Muscle of leg (tissue), 3 donors: ENCODE measurements at regions not wholly inside any gene's neighbourhood (a gene's known extent, or its start where the extent isn't known, plus 50 kb on each side); places are given as distances from the start of the nearest gene placed in this dataset.
A peak's percentile ranks its signal among the peaks of the same experiment; 100 is the strongest.

Experiments used
- DNase-seq: peaks from one replicate; pipeline ENCODE4 v3.0.0; 2013
- H3K27ac ChIP-seq: one replicate; pipeline ENCODE4 v1.5.1; 2013; ENCODE audit warnings: mild to moderate bottlenecking, low read length, control low read depth
- H3K27me3 ChIP-seq: one replicate; pipeline ENCODE4 v1.6.1; 2013; ENCODE audit warnings: low read length; ENCODE audit not compliant: control insufficient read depth, insufficient read depth
- H3K36me3 ChIP-seq: one replicate; pipeline ENCODE4 v1.6.1; 2013; ENCODE audit warnings: low read length; ENCODE audit not compliant: control insufficient read depth, insufficient read depth
- H3K4me1 ChIP-seq: one replicate; pipeline ENCODE4 v1.6.1; 2013; ENCODE audit warnings: low read length; ENCODE audit not compliant: control insufficient read depth, insufficient read depth
- H3K4me3 ChIP-seq: one replicate; pipeline ENCODE4 v1.5.1; 2013; ENCODE audit warnings: low read length, control low read depth
- H3K9me3 ChIP-seq: replicated peaks from 2 replicates; pipeline ENCODE4 v1.6.1; 2013; ENCODE audit warnings: low read depth, low read length; ENCODE audit not compliant: control insufficient read depth
- WGBS: methylation state at CpG from one replicate; pipeline ENCODE4 v1.1.5; 2013; ENCODE audit warnings: missing lambda C conversion rate; ENCODE audit not compliant: insufficient coverage; 5-methylcytosine and 5-hydroxymethylcytosine counted together

DNA sequence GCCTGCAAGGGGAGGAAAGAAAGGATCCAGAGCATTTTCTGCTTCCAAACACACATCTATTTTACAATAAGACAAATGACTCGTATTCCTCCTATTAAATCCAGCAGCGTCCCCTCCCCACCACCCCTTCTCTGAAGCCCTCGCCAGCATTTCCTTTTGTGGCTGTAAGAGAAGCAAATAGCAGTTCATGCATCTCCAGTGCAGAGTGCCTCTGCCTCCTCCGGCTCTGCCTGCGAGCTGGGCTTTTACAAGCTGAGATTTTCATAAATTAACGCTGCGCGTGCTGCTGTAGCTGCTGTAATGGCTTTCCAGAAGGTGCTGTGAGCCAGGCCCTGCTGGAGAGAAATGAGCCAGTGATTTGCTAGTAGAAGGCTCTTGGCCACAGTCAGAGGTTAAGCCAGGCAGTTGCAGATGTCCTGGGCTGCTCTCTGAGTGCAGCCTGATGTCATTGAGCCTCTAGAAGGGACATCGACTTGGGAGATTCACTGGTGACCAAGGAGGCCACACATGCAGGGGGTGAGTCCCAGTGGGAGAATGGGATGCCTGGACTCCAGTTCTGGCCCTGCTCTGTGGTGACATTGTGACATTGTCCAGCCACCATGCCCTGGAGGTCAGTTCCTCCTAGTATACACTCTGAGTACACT, 134.5 kb upstream of the NAV2 start:
- H3K4me1 ChIP-seq, result peaks cover 20% of the 10 kb centered on the region
- peaks cover 5% of the 10 kb centered on the region for H3K27me3 ChIP-seq
- 10% methylated on average over 9 of the region's 9 CpGs for WGBS
- H3K9me3 ChIP-seq, result no peaks in the 10 kb centered on the region
- peak overlapping the region; percentile 47 for H3K27ac ChIP-seq
- peak; percentile 90 for DNase-seq
- H3K4me3 ChIP-seq, result no peak overlapping the region
- no peaks in the 10 kb centered on the region for H3K36me3 ChIP-seq

DNA sequence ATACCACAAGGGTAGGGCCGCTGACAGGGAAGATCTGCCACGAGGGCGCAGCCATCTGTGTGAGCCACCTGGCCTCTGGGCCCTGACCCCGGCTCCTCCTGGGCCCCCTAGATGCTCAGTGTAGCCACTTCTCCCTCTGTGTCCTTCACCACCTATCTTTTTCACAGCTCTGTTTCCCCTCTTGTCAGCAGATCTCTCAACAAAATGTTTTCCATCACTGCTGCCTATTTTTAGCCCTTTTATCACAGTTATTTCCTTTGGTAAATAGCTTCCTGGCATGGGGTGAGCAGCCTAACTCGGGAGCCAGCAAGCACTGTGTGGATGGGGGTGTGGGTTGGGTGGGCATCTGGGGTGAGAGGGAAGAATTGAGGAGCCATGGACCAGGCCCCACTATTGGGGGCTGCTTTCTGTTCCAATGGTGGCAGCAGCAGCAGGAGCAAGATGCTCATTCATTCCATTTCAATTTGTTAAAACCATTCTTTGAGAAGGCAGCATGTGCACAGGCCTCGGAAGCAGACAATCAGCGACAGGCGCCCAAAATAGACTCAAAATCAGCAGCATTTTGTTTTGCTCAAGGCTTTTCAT, 135.2 kb upstream of the NAV2 start:
- H3K4me3 ChIP-seq, result no peak overlapping the region

DNA sequence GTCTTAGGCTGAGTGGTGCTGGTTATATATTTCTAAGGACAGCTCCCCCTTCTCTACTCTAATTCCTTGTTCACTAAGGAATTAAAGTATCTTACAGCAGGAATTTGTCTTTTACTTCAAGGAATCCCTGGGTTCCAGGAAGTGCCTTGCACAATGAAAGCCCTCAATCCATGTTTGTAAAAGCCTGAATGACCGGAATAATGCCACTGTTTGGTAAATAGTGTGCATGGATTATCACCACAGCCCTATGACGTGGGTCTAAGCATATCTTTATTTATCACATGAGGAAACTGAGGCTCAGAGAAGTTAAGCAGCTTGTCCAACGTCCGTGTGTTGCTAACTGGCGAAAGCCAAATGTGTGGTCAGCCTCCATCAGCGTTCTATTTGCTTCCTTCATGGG, 135.7 kb upstream of the NAV2 start:
- Histone ChIP-seq H3K9me3 (no peaks in the 10 kb centered on the region), H3K27ac (peak overlapping the region; percentile 8), H3K4me3 (no peak overlapping the region), H3K4me1 (peaks cover 20% of the 10 kb centered on the region), H3K36me3 (no peaks in the 10 kb centered on the region), H3K27me3 (peaks cover 6% of the 10 kb centered on the region)
- no peak for DNase-seq
- 79% methylated on average over 5 of the region's 6 CpGs for WGBS

More for the DNA sequence above, 135.2 kb upstream of the NAV2 start:
- peaks cover 5% of the 10 kb centered on the region for H3K27me3 ChIP-seq
- H3K9me3 ChIP-seq, result no peaks in the 10 kb centered on the region
- H3K36me3 ChIP-seq, result no peaks in the 10 kb centered on the region
- 45% methylated on average over 7 of the region's 8 CpGs for WGBS
- H3K27ac ChIP-seq, result peak overlapping the region; percentile 8
- H3K4me1 ChIP-seq, result peaks cover 20% of the 10 kb centered on the region
- DNase-seq, result peak; percentile 34

DNA sequence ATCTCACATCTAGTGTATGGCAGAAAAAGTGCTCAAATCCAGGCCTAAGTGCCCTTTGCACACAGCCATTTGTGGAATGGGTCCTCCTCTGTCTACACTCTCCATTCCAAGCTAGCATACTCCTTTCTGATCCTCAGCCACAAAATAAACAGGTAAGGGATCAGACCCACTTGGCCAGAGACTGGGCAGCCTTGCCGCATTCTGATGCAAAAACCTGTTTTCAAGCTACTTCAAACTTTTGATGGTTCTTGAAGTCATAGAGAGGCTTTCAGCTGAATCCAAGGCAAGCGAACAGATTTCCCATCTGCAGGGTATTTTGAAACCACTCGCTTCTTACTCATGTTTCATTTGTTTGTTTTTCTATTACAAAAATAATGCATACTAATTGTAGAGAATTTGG, 136.6 kb upstream of the NAV2 start:
- H3K36me3 ChIP-seq, result no peaks in the 10 kb centered on the region
- H3K27ac ChIP-seq, result no peak overlapping the region
- no peaks in the 10 kb centered on the region for H3K9me3 ChIP-seq
- no CpG with 5 or more reads among the region's 3 CpGs for WGBS
- H3K4me3 ChIP-seq, result no peak overlapping the region
- H3K4me1 ChIP-seq, result peaks cover 20% of the 10 kb centered on the region
- H3K27me3 ChIP-seq, result peaks cover 7% of the 10 kb centered on the region
- no peak for DNase-seq

DNA sequence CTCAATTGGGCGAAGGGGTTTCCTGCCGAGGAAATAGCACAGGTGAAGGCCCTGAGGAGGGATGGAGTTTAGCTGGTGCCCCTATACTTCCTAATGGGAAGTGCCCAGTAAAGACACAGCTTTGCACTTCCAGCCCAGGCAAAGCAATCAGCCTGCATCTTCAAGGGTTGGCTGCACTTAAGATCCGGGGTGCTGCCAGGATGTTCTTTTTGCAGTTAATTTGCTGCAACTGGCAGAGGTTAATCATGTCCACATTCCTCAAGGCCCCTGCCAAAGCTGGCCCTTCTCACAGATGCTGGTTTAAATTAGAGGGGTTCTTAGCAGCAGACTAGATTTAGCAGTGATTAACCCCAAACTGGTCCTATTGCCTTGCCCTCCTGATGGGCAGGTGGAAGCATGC, 137.7 kb upstream of the NAV2 start:
- no peak overlapping the region for H3K4me3 ChIP-seq
- peaks cover 20% of the 10 kb centered on the region for H3K4me1 ChIP-seq
- WGBS, result 10% methylated on average over 2 of the region's 3 CpGs
- DNase-seq, result no peak
- no peaks in the 10 kb centered on the region for H3K36me3 ChIP-seq
- H3K27ac ChIP-seq, result no peak overlapping the region
- no peaks in the 10 kb centered on the region for H3K9me3 ChIP-seq
- H3K27me3 ChIP-seq, result peaks cover 7% of the 10 kb centered on the region

DNA sequence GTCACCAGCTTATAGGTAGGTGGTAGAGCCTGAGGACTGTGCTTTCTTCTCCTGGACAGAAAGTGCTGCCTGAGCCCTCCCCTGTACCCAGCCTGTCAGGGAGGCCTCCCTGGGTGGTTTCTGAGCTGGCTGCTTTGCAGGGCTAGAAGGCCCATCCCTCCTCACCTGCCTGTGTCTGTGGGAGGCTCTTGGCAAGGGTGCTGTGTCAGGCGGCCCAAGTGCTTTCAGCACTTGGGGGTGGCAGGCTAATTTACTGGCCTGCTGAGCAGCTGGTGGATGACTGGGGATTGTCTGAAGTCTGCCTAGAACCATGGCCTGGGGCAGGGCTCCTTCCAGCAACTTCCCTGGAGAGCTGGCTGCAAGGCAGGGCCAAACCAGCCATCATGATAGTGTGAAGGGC, 139.0 kb upstream of the NAV2 start:
- Histone ChIP-seq H3K27ac (no peak overlapping the region), H3K4me1 (peaks cover 19% of the 10 kb centered on the region), H3K36me3 (no peaks in the 10 kb centered on the region), H3K9me3 (no peaks in the 10 kb centered on the region), H3K4me3 (no peak overlapping the region), H3K27me3 (peaks cover 7% of the 10 kb centered on the region)
- DNase-seq, result peak; percentile 43
- 60% methylated on average over 1 of the region's 1 CpG for WGBS

DNA sequence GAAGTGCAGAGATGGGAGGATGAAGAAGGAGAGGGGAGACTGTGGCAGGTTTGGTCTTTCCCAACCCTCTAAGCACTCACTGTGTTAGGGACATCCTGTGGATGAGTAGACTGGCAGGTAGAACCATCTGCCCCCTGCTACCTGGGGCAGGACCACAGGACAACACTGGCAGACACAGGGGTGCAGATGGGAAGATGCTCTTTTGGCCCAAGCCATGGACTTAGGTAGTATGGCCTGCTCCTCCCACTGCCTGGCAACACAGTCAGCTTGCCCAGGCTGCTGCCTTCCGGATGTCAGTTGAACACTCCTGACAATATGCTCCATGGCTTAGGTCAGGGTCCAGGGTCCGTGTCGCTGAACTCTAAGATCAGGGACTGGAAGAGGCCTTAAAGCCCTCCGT, 140.7 kb upstream of the NAV2 start:
- whole genome bisulfite sequencing, result 100% methylated on average over 4 of the region's 4 CpGs
- peaks cover 10% of the 10 kb centered on the region for H3K27me3 ChIP-seq

DNA sequence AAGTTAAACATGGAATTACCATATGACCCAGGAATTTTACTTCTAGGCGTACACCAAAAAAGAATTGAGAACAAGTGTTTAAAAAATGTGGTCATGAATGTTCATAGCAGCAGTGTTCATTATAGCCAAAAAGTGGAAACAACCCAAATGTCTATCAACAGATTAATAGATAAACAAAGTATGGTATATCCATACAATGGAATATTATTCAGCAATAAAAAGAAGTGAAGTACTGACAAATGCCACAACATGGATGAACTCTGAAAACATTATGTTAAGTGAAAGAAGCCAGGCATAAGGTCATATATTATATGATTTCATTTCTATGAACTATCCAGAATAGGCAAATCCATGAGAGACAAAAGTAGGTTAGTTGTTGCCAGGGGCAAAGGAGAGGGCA, 141.7 kb upstream of the NAV2 start:
- DNase-seq, result no peak
- H3K27ac ChIP-seq, result no peak overlapping the region

More for the DNA sequence above, 140.7 kb upstream of the NAV2 start:
- H3K4me3 ChIP-seq, result no peak overlapping the region
- no peaks in the 10 kb centered on the region for H3K36me3 ChIP-seq
- H3K9me3 ChIP-seq, result no peaks in the 10 kb centered on the region
- no peak for DNase-seq
- peaks cover 3% of the 10 kb centered on the region for H3K4me1 ChIP-seq
- no peak overlapping the region for H3K27ac ChIP-seq

DNA sequence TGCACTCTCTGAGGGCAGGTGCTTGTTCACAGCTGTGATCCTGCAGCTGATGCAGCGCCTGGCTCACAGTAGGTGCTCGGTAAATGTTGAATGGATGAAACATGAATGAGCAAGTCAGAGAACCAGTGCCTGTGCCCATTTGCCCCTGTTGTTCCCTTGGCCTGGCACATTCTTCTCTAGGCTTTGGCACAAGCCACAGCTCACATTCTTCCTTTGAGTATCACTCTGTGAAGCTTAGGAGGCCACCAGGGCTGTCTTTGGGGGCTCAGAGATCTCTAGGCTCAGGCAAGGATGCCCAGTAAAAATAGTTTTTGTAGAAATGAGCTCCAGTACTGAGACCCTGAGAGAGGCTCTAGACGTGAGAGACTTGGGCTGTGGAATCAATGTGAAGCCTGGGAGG, 144.6 kb upstream of the NAV2 start:
- 88% methylated on average over 1 of the region's 3 CpGs for WGBS
- Histone ChIP-seq H3K27ac (no peak overlapping the region), H3K4me3 (no peak overlapping the region), H3K36me3 (no peaks in the 10 kb centered on the region), H3K4me1 (peaks cover 9% of the 10 kb centered on the region), H3K27me3 (peaks cover 11% of the 10 kb centered on the region), H3K9me3 (no peaks in the 10 kb centered on the region)
- no peak for DNase-seq

More for the DNA sequence above, 141.7 kb upstream of the NAV2 start:
- Histone ChIP-seq H3K36me3 (no peaks in the 10 kb centered on the region), H3K27me3 (peaks cover 10% of the 10 kb centered on the region), H3K4me1 (peaks cover 2% of the 10 kb centered on the region), H3K9me3 (no peaks in the 10 kb centered on the region), H3K4me3 (no peak overlapping the region)
- no CpG with 5 or more reads among the region's 1 CpG for WGBS

DNA sequence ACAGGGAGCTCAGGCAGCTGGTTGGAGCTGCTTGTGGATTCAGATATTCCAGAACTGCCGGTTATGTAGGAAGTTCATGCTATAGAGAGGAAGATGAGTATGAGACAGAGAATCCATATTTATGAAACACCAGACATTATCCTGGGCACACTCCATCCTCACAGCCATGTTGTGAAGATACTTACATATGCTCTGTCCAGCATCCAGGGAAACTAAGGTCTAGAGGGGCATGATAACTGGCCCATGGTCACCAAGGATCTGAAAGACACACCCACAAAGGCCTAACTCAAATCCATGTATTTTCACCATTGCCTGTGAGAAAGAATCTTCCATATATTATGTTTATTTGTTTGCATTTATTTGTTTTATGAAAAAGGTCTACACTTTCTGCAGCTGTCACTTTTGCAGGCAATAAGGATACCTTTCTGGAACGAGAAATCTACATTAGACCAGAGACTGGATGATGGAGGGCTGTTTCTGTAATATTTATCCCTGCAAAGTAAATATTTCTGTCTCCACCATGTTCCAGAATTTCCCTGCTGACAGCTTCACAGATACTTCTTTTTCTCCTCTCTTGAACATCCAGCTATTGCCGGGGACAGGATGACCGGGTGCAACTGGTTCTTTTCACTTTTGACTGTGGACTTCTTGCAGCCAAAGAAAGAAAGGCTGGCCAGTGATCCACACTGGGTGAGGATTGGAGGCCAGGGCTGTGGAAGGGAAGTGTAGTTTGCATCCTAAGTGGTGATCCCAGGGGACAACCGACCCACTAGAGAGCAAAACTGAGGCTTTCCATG, 145.9 kb upstream of the NAV2 start:
- Histone ChIP-seq H3K4me1 (peaks cover 9% of the 10 kb centered on the region), H3K27me3 (peaks cover 10% of the 10 kb centered on the region), H3K27ac (no peak overlapping the region), H3K9me3 (no peaks in the 10 kb centered on the region), H3K36me3 (no peaks in the 10 kb centered on the region), H3K4me3 (no peak overlapping the region)
- WGBS, result 93% methylated on average over 3 of the region's 5 CpGs
- no peak for DNase-seq
